Endothelial cell of umbilical vein (primary cell): ENCODE measurements at regions not wholly inside any gene's neighbourhood (a gene's known extent, or its start where the extent isn't known, plus 50 kb on each side); places are given as distances from the start of the nearest gene placed in this dataset.

ENCODE experiments used
- BruUV-seq: library from RNA; stranded (reverse); fragments of 400-500 nt; replicated peaks from 2 replicates; lab custom pipeline; 2021; lab: Mats Ljungman, UMichigan
- CTCF ChIA-PET: fragments of 300-600, 350-600 bp; sonication (Branson Sonifier 250); formaldehyde crosslinking; loops from one replicate; lab custom pipeline; 2021; ENCODE audit warnings: antibody characterized with exemption, inconsistent platforms; lab: Charles Lee
- POLR2A ChIA-PET: fragments of 300-600, 350-600 bp; sonication (Branson Sonifier 250); formaldehyde crosslinking; loops from one replicate; lab custom pipeline; 2021; ENCODE audit warnings: antibody characterized with exemption, inconsistent platforms; lab: Charles Lee
- DNase-seq: peaks from one replicate; pipeline ENCODE4 v3.0.0-alpha.2; 2011; ENCODE audit warnings: low read depth, low spot score
- FAIRE-seq: peaks from 2 replicates; lab custom pipeline; 2011; peaks lifted over from hg19 to GRCh38; lab: Jason Lieb, UNC
- H2AFZ ChIP-seq: 2 replicates; pipeline ENCODE4 v1.6.0; 2012; ENCODE audit warnings: low read depth, low read length, control low read depth, inconsistent platforms
- H3K27ac ChIP-seq: 2 replicates; pipeline ENCODE4 v1.5.1; 2011; ENCODE audit warnings: low read depth, mild to moderate bottlenecking, control low read depth, low read length, moderate library complexity; ENCODE audit not compliant: insufficient read depth
- H3K27me3 ChIP-seq, 2 experiments: 2 replicates each; pipeline versions ENCODE4 v1.6.0 to v1.6.1; 2011; ENCODE audit warnings: low read length in 2 of 2, mixed read lengths in 1 of 2; ENCODE audit not compliant: control insufficient read depth in 2 of 2, insufficient read depth in 2 of 2
- H3K36me3 ChIP-seq, 2 experiments: 2 replicates in 1 of 2; 3 replicates in 1 of 2; pipeline ENCODE4 v1.5.1; 2011; ENCODE audit warnings: low read length in 2 of 2, mild to moderate bottlenecking in 1 of 2, moderate library complexity in 1 of 2; ENCODE audit not compliant: control insufficient read depth in 2 of 2, insufficient read depth in 2 of 2; ENCODE audit errors: extremely low read depth in 1 of 2
- H3K4me1 ChIP-seq: 3 replicates; pipeline ENCODE4 v1.5.1; 2011; ENCODE audit warnings: mild to moderate bottlenecking, low read length; ENCODE audit not compliant: control insufficient read depth, insufficient read depth; ENCODE audit errors: extremely low read depth
- H3K4me2 ChIP-seq: 2 replicates; pipeline ENCODE4 v1.6.1; 2011; ENCODE audit warnings: low read length, control low read depth, mixed read lengths; ENCODE audit not compliant: insufficient read depth
- H3K4me3 ChIP-seq, 3 experiments: fragments of 200-600 bp in 1 of 3; sonication (generic), shearing (Covaris generic) in 1 of 3; replicated peaks in 1 of 3; 2 replicates each; pipeline ENCODE4 v1.5.1; 2011 to 2016; ENCODE audit warnings: control low read depth in 3 of 3, low read length in 3 of 3, mild to moderate bottlenecking in 2 of 3, inconsistent platforms in 1 of 3, low read depth in 1 of 3, moderate library complexity in 1 of 3; ENCODE audit not compliant: insufficient read depth in 1 of 3
- H3K79me2 ChIP-seq: 2 replicates; pipeline ENCODE4 v1.6.0; 2012; ENCODE audit warnings: low read length, inconsistent platforms; ENCODE audit not compliant: control insufficient read depth, insufficient read depth
- H3K9ac ChIP-seq: replicated peaks from 2 replicates; pipeline ENCODE3; 2011; ENCODE audit warnings: low read length, control low read depth; ENCODE audit not compliant: insufficient read depth; ENCODE audit errors: extremely low read depth
- H3K9me1 ChIP-seq: replicated peaks from 3 replicates; pipeline ENCODE4 v1.6.0; 2011; ENCODE audit warnings: mild to moderate bottlenecking, low read length; ENCODE audit not compliant: control insufficient read depth, insufficient read depth; ENCODE audit errors: extremely low read depth
- H3K9me3 ChIP-seq: replicated peaks from 2 replicates; pipeline ENCODE4 v1.5.1; 2012; ENCODE audit warnings: low read length, inconsistent platforms; ENCODE audit not compliant: control insufficient read depth, insufficient read depth
- H4K20me1 ChIP-seq: replicated peaks from 2 replicates; pipeline ENCODE3; 2011; ENCODE audit warnings: mild to moderate bottlenecking, low read length; ENCODE audit not compliant: control insufficient read depth, insufficient read depth; ENCODE audit errors: extremely low read depth
- CTCF ChIP-seq, 2 donors: IDR thresholded peaks; 1 replicate in 1 of 2; 2 replicates in 1 of 2; pipeline ENCODE4 v1.5.1; 2011; ENCODE audit warnings: low read length in 2 of 2, mild to moderate bottlenecking in 2 of 2, moderate library complexity in 2 of 2, control low read depth in 1 of 2, inconsistent platforms in 1 of 2, low read depth in 1 of 2; ENCODE audit not compliant: insufficient read depth in 1 of 2; ENCODE audit errors: extremely low read depth in 1 of 2
- EZH2 ChIP-seq: IDR thresholded peaks from 2 replicates; pipeline ENCODE4 v1.6.1; 2012; ENCODE audit warnings: borderline replicate concordance, low read depth, mild to moderate bottlenecking, moderate library complexity, low read length, inconsistent platforms; ENCODE audit not compliant: severe bottlenecking
- FOS ChIP-seq: IDR thresholded peaks from 2 replicates; pipeline ENCODE4 v1.6.1; 2011; ENCODE audit warnings: mild to moderate bottlenecking, low read length, moderate library complexity, borderline replicate concordance; ENCODE audit not compliant: insufficient read depth
- GATA2 ChIP-seq: IDR thresholded peaks from 2 replicates; pipeline ENCODE4 v1.7.0; 2011; ENCODE audit warnings: low read depth, mild to moderate bottlenecking, moderate library complexity, mixed read lengths, low read length; ENCODE audit not compliant: insufficient read length, insufficient read depth
- JUN ChIP-seq: IDR thresholded peaks from 2 replicates; pipeline ENCODE4 v1.6.1; 2011; ENCODE audit warnings: borderline replicate concordance, low read depth; ENCODE audit not compliant: insufficient read length, insufficient read depth
- MAX ChIP-seq: IDR thresholded peaks from 2 replicates; pipeline ENCODE4 v1.6.1; 2011; ENCODE audit not compliant: insufficient read depth, insufficient read length
- MYC ChIP-seq: IDR thresholded peaks from one replicate; pipeline ENCODE4 v1.6.1; 2011; ENCODE audit warnings: mild to moderate bottlenecking, low read depth, low read length
- POLR2A ChIP-seq: IDR thresholded peaks from 2 replicates; pipeline ENCODE4 v1.6.1; 2012; ENCODE audit warnings: low read depth, mild to moderate bottlenecking, control low read depth, low read length
- POLR2AphosphoS5 ChIP-seq: IDR thresholded peaks from 2 replicates; pipeline ENCODE4 v1.6.1; 2012; ENCODE audit warnings: low read depth, mild to moderate bottlenecking, control low read depth, low read length, moderate library complexity; ENCODE audit not compliant: insufficient read depth
- dilution Hi-C: fragments of 300-500 bp; cut with MboI; formaldehyde crosslinking; loops from one replicate; pipeline ENCODE4 v1.15.0; 2019; ENCODE audit warnings: low sequenced_read_pairs; ENCODE audit not compliant: extremely low pct_ligation_motif_present
- intact Hi-C: fragments of 100-400 bp; cut with micrococcal nuclease; formaldehyde crosslinking; loops from one replicate; pipeline ENCODE4 v1.10.0; 2022

- intact Hi-C loops = loop anchor here (5.0 kb wide), 1 partner anchor 92 kb away; no protein-coding TSS in a partner anchor
- BruUV-seq = no TSS peak
- CTCF ChIA-PET = interaction anchor here (1.7 kb wide), 1 partner anchor 288 kb away, joined by 4 read pairs; no protein-coding TSS in a partner anchor
These were observed 77.6 kb upstream of the AMZ2 start for GRCh38 chr17:68170246-68170645.

More at GRCh38 chr17:68170246-68170645, 77.6 kb upstream of the AMZ2 start:
- POLR2A ChIA-PET = interaction anchor here (0.7 kb wide), 1 partner anchor 271 kb away, joined by 9 read pairs; no protein-coding TSS in a partner anchor
- Histone ChIP-seq H4K20me1 (no peaks in the 10 kb centered on the region), H3K27ac (no peak overlapping the region), H3K9me1 (no peaks in the 10 kb centered on the region), H3K9ac (no peak overlapping the region), H3K36me3 (no peaks in the 10 kb centered on the region), H3K27me3 (no peaks in the 10 kb centered on the region), H3K9me3 (no peaks in the 10 kb centered on the region), H3K4me1 (no peaks in the 10 kb centered on the region), H3K79me2 (no peaks in the 10 kb centered on the region), H3K4me3 (no peak overlapping the region), H2AFZ (no peak overlapping the region), H3K4me2 (no peak overlapping the region)
- dilution Hi-C loops = no loop called here
- FAIRE-seq (no peak), DNase-seq (no peak)
- TF ChIP-seq EZH2 (no peak), FOS (no peak), GATA2 (no peak), POLR2AphosphoS5 (no peak), JUN (no peak), MAX (no peak), CTCF (IDR thresholded peaks at IDR 0.05; ENCODE audit: extremely low read depth in 1 of 2, insufficient read depth in 1 of 2, low read depth in 1 of 2, low read length in 2 of 2) (no peak), MYC (no peak), POLR2A (no peak)
